Heart left ventricle (tissue), 16 donors: ENCODE measurements at regions not wholly inside any gene's neighbourhood (a gene's known extent, or its start where the extent isn't known, plus 50 kb on each side); places are given as distances from the start of the nearest gene placed in this dataset.
"Not testable (repeated sequence)": the region's sequence is repeated elsewhere in the genome, so short reads cannot be mapped to it uniquely, and the experiment has no call there.

ENCODE experiments used
- ATAC-seq, 4 donors: fragments of 200-7000 bp; cut with Tn5 transposase; one replicate each; pipeline ENCODE4 v1.9.1; 2020 to 2022; ENCODE audit warnings: moderate library complexity in 4 of 4, mild to moderate bottlenecking in 3 of 4, moderate number of reproducible peaks in 1 of 4
- DNase-seq, 5 donors: peaks; one replicate each; pipeline ENCODE4 v3.0.0-alpha.2; 2020
- H3K27ac ChIP-seq, 12 donors: fragments of 200-600 bp; sonication (generic) in 4 of 12; one replicate each; pipeline versions ENCODE4 v1.5.0 to v1.8.0; 2016 to 2022; ENCODE audit warnings: mild to moderate bottlenecking in 2 of 12
- H3K27me3 ChIP-seq, 9 donors: fragments of 200-600 bp; sonication (generic) in 2 of 9; one replicate each; pipeline versions ENCODE4 v1.5.1 to v1.8.0; 2016 to 2022; ENCODE audit warnings: mild to moderate bottlenecking in 3 of 9
- H3K36me3 ChIP-seq, 9 donors: fragments of 200-600 bp; sonication (generic) in 2 of 9; one replicate each; pipeline versions ENCODE4 v1.5.0 to v1.8.0; 2018 to 2022; ENCODE audit warnings: mild to moderate bottlenecking in 2 of 9
- H3K4me1 ChIP-seq, 12 donors: fragments of 200-600 bp; sonication (generic) in 4 of 12; one replicate each; pipeline versions ENCODE4 v1.5.0 to v1.8.0; 2016 to 2022; ENCODE audit warnings: mild to moderate bottlenecking in 3 of 12
- H3K4me3 ChIP-seq, 12 donors: fragments of 200-600 bp; sonication (generic) in 4 of 12; one replicate each; pipeline versions ENCODE4 v1.5.0 to v1.8.0; 2017 to 2022; ENCODE audit warnings: mild to moderate bottlenecking in 9 of 12, moderate library complexity in 4 of 12
- H3K9me3 ChIP-seq, 12 donors: fragments of 200-600 bp; sonication (generic) in 4 of 12; one replicate each; pipeline versions ENCODE4 v1.5.0 to v1.8.0; 2016 to 2022; ENCODE audit warnings: mild to moderate bottlenecking in 1 of 12
- POLR2A ChIP-seq, 2 donors: fragments of 450-650 bp; IDR thresholded peaks; one replicate each; pipeline ENCODE4 v1.6.1; 2017; ENCODE audit warnings: antibody characterized with exemption in 2 of 2, mild to moderate bottlenecking in 2 of 2, moderate library complexity in 2 of 2
- WGBS, 4 donors: extraction: QIAGEN DNeasy Blood & Tissue Kit in 2 of 4; methylation state at CpG; one replicate each; pipeline versions ENCODE4 v1.1.5 to v1.1.7; 2013 to 2018; 5-methylcytosine and 5-hydroxymethylcytosine counted together
- intact Hi-C, 10 donors: fragments of 100-400 bp; cut with DNase I; formaldehyde crosslinking; loops; one replicate each; pipeline versions ENCODE4 v1.11.1 to v1.14.2; 2022
- TF ChIP-seq, protein P1 (sequence below), 12 donors: fragments of 200-600 bp; sonication (generic) in 4 of 12; IDR thresholded peaks; one replicate each; pipeline versions ENCODE4 v1.5.0 to v1.8.0; 2018 to 2022; ENCODE audit warnings: antibody characterized with exemption in 12 of 12, mild to moderate bottlenecking in 5 of 12
- donor health status: ischemic (EF 13 %, LVEDD 7.1; RV severe dilation, severe dysfunction).
- donor health status: healthy with polysubstance abuse.
- donor health status: DM: no; HTN: yes; CAD: no.
- donor health status: DM: no; HTN: no; CAD: no.
- donor health status: ischemic (EF 25% LVEDD 6.9; RV normal size, moderate dysfunction).
- donor health status: ischemic (EF 25% LVEDD 5.7; RV mildly dilated, moderate dysfunction).
- donor health status: healthy.
- donor health status: DM: yes; HTN: yes; CAD: no.
- donor health status: ischemic (EF 35%, LVEDD 5.7; RV mildly dilated, moderate dysfunction).
- donor health status: nonischemic (EF 11% LVEDD 7.7; RV severe dilation, severe dysfunction).
- donor health status: DM: yes; HTN: yes; CAD: no.
- donor health status: PGD.
- donor health status: ischemic (EF 29% LVEDD 5.4; RV normal size, mild dysfunction).
- donor health status: nonischemic (EF 23%, LVEDD 6.1; RV moderate dilation, normal function).

DNA sequence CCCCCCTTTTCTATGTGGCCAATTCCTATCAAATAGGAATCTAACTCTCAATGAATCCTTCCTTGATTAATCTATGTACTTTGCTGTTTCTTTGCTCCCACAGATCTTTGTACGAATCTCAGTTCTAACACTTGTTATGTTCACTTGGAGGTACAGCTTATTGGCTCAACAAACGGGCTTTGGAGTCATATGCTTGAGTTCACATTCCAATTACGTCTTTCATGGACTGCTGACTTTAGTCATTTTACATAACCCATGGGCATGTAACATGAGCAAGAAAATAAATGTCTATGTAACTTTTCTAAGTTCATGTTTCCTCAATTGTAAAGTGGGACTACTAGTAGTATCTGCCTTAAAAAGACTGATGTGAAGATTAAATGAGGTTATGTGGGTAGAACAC, 123.2 kb upstream of the TBC1D5 start:
- Histone ChIP-seq H3K27ac (no peak overlapping the region), H3K9me3 (no peaks in the 10 kb centered on the region), H3K4me1 (no peaks in the 10 kb centered on the region), H3K4me3 (no peak overlapping the region), H3K36me3 (no peaks in the 10 kb centered on the region), H3K27me3 (no peaks in the 10 kb centered on the region)
- DNase-seq (no peak), ATAC-seq (no peak)
- WGBS, 4 donors: 76 to 81% (median 80%) methylated on average over 3 of the region's 3 CpGs
- no peak for TF ChIP-seq POLR2A (IDR thresholded peaks at IDR 0.05)
- TF ChIP-seq, protein P1, sequence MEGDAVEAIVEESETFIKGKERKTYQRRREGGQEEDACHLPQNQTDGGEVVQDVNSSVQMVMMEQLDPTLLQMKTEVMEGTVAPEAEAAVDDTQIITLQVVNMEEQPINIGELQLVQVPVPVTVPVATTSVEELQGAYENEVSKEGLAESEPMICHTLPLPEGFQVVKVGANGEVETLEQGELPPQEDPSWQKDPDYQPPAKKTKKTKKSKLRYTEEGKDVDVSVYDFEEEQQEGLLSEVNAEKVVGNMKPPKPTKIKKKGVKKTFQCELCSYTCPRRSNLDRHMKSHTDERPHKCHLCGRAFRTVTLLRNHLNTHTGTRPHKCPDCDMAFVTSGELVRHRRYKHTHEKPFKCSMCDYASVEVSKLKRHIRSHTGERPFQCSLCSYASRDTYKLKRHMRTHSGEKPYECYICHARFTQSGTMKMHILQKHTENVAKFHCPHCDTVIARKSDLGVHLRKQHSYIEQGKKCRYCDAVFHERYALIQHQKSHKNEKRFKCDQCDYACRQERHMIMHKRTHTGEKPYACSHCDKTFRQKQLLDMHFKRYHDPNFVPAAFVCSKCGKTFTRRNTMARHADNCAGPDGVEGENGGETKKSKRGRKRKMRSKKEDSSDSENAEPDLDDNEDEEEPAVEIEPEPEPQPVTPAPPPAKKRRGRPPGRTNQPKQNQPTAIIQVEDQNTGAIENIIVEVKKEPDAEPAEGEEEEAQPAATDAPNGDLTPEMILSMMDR (IDR thresholded peaks at IDR 0.05): no peak
- intact Hi-C loops: no loop called here

DNA sequence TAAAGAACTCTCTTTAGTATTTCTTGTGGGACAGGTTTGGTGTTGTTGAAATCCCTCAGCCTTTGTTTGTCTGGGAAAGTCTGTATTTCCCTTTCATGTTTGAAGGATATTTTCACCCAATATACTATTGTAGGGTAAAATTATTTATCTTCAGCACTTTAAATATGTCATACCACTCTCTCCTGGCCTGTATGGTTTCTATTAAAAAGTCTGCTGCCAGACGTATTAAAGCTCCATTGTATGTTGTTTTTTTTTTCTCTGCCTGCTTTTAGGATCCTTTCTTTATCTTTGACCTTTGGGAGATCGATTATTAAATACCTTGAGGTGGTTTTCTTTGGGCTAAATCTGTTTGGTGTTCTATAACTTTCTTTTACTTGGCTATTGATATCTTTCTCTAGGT, 119.0 kb upstream of the TBC1D5 start:
- Histone ChIP-seq H3K4me3 (no peak overlapping the region), H3K4me1 (no peaks in the 10 kb centered on the region), H3K27ac (no peak overlapping the region), H3K36me3 (no peaks in the 10 kb centered on the region), H3K27me3 (no peaks in the 10 kb centered on the region), H3K9me3 (no peaks in the 10 kb centered on the region)
- WGBS, 4 donors: 67 to 77% (median 74%) methylated on average over 2 of the region's 2 CpGs
- intact Hi-C loops: no loop called here
- TF ChIP-seq, protein P1 (IDR thresholded peaks at IDR 0.05): no peak
- no peak for TF ChIP-seq POLR2A (IDR thresholded peaks at IDR 0.05)
- no peak for ATAC-seq
- no peak for DNase-seq

DNA sequence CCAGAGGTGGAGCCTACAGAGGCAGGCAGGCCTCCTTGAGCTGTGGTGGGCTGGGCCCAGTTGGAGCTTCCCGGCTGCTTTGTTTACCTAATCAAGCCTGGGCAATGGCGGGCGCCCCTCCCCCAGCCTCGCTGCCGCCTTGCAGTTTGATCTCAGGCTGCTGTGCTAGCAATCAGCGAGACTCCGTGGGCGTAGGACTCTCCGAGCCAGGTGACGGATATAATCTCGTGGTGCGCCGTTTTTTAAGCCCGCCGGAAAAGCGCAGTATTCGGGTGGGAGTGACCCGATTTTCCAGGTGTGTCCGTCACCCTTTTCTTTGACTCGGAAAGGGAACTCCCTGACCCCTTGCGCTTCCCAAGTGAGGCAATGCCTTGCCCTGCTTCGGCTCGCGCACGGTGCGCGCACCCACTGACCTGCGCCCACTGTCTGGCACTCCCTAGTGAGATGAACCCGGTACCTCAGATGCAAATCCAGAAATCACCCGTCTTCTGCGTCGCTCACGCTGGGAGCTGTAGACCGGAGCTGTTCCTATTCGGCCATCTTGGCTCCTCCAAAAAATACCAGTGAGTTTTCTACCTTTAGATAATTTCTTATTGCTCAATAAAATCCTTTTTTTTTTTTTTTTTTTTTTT, 118.5 kb upstream of the TBC1D5 start:
- intact Hi-C loops, H3K4me3 ChIP-seq, H3K9me3 ChIP-seq, H3K36me3 ChIP-seq, H3K27me3 ChIP-seq, DNase-seq, H3K4me1 ChIP-seq, ATAC-seq, H3K27ac ChIP-seq: not testable (repeated sequence)
- WGBS, 4 donors: 86 to 94% (median 87%) methylated on average over 19 to 35 of the region's 35 CpGs

GRCh38 chr3:17852217-17852616, 109.8 kb upstream of the TBC1D5 start:
- H3K27me3 ChIP-seq: no peaks in the 10 kb centered on the region
- H3K36me3 ChIP-seq: no peaks in the 10 kb centered on the region
- 75 to 92% (median 85%) methylated on average over 1 of the region's 1 CpG for WGBS, 4 donors
- intact Hi-C loops: no loop called here
- no peak overlapping the region for H3K27ac ChIP-seq
- DNase-seq (no peak), ATAC-seq (no peak)
- H3K9me3 ChIP-seq: peaks cover 0 to 12% (median 0%) of the 10 kb centered on the region in 12 donors
- H3K4me3 ChIP-seq: no peak overlapping the region
- H3K4me1 ChIP-seq: no peaks in the 10 kb centered on the region
- TF ChIP-seq, protein P1 (IDR thresholded peaks at IDR 0.05): no peak
- no peak for TF ChIP-seq POLR2A (IDR thresholded peaks at IDR 0.05)

DNA sequence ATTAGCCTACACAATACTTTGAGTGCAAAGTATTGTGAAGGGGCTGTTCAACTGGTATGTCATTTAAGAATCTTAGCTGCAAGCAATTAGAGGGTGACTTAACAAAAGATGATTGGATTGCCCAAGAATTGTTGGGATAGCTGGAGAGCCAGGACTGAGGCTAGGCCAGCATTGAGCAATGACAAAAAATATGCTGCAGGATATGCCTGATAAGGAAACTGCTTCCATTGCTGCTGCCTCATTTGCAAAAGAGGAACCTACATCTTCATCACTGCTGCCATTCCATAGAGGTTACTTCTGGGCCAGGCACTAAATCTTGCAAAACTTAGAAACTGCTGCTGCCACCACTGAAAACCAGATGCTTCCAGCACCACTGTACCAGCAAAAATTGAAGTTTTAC, 108.0 kb upstream of the TBC1D5 start:
- Histone ChIP-seq H3K4me3 (no peak overlapping the region), H3K36me3 (no peaks in the 10 kb centered on the region), H3K4me1 (no peaks in the 10 kb centered on the region), H3K9me3 (peaks cover 0 to 2% (median 0%) of the 10 kb centered on the region in 12 donors), H3K27me3 (no peaks in the 10 kb centered on the region), H3K27ac (no peak overlapping the region)
- no peak for TF ChIP-seq POLR2A (IDR thresholded peaks at IDR 0.05)
- TF ChIP-seq, protein P1 (IDR thresholded peaks at IDR 0.05): no peak
- intact Hi-C loops: no loop called here
- no peak for DNase-seq
- no peak for ATAC-seq
